SU-DHL-6 (cell line): ENCODE measurements at regions not wholly inside any gene's neighbourhood (a gene's known extent, or its start where the extent isn't known, plus 50 kb on each side); places are given as distances from the start of the nearest gene placed in this dataset.

Experiments used
- EZH2phosphoT487 ChIP-seq: fragments of 200-600 bp; sonication (generic), shearing (Covaris generic); conservative IDR thresholded peaks from 2 replicates; pipeline ENCODE4 v1.6.1; 2018; ENCODE audit warnings: mild to moderate bottlenecking, antibody characterized with exemption, low read length, moderate library complexity, mixed read lengths
- TF ChIP-seq, protein P1 (sequence below): fragments of 200-600 bp; sonication (generic); IDR thresholded peaks from one replicate; pipeline ENCODE4 v1.5.1; 2017; ENCODE audit warnings: antibody characterized with exemption, mild to moderate bottlenecking, low read length, moderate library complexity; ENCODE audit not compliant: insufficient read depth, poor library complexity, severe bottlenecking

DNA sequence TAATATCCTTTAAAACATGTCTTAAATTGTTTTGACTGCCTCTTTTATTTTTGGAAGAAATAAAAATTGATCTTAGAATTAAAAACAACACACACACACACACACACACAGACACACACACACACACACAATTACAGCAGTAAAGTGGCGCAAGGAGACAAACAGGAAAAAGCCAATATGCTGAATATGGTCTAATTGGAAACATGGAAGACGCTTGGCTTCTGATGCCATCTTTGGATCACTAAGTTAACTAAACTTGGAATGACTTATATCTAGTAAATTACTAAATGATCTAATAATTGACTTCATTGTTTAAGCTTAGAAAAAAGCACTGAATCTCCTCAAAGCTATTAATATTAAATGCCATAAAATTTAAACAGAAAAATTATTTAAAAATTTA lies 1093.4 kb downstream of the ADGRL3 start:
- TF ChIP-seq, protein P1, sequence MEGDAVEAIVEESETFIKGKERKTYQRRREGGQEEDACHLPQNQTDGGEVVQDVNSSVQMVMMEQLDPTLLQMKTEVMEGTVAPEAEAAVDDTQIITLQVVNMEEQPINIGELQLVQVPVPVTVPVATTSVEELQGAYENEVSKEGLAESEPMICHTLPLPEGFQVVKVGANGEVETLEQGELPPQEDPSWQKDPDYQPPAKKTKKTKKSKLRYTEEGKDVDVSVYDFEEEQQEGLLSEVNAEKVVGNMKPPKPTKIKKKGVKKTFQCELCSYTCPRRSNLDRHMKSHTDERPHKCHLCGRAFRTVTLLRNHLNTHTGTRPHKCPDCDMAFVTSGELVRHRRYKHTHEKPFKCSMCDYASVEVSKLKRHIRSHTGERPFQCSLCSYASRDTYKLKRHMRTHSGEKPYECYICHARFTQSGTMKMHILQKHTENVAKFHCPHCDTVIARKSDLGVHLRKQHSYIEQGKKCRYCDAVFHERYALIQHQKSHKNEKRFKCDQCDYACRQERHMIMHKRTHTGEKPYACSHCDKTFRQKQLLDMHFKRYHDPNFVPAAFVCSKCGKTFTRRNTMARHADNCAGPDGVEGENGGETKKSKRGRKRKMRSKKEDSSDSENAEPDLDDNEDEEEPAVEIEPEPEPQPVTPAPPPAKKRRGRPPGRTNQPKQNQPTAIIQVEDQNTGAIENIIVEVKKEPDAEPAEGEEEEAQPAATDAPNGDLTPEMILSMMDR, result no peak
- TF ChIP-seq EZH2phosphoT487, result no peak
